ENCODE measurements at regions not wholly inside any gene's neighbourhood (a gene's known extent, or its start where the extent isn't known, plus 50 kb on each side); places are given as distances from the start of the nearest gene placed in this dataset.

- Histone ChIP-seq H3K4me1 (ENCODE audit: control insufficient read depth, insufficient read depth, low read length) (no peaks in the 10 kb centered on the region), H3K27me3 (ENCODE audit: control insufficient read depth, insufficient read depth, low read length) (no peaks in the 10 kb centered on the region), H3K9me3 (ENCODE audit: control insufficient read depth, insufficient read depth, low read length) (no peaks in the 10 kb centered on the region), H3K4me3 (ENCODE audit: low read depth, low read length) (no peak overlapping the region), H3K9ac (ENCODE audit: low read depth, low read length) (no peak overlapping the region), H3K36me3 (ENCODE audit: control insufficient read depth, insufficient read depth, low read length) (no peaks in the 10 kb centered on the region)
These were observed 784.7 kb upstream of the GJE1 start for GRCh38 chr6:141347906-141348492.

GRCh38 chr6:141347086-141347485 is 785.6 kb upstream of the GJE1 start:
- Histone ChIP-seq H3K4me3 (ENCODE audit: low read depth, low read length) (no peak overlapping the region), H3K9me3 (ENCODE audit: control insufficient read depth, insufficient read depth, low read length) (no peaks in the 10 kb centered on the region), H3K9ac (ENCODE audit: low read depth, low read length) (no peak overlapping the region), H3K4me1 (ENCODE audit: control insufficient read depth, insufficient read depth, low read length) (no peaks in the 10 kb centered on the region), H3K36me3 (ENCODE audit: control insufficient read depth, insufficient read depth, low read length) (no peaks in the 10 kb centered on the region), H3K27me3 (ENCODE audit: control insufficient read depth, insufficient read depth, low read length) (no peaks in the 10 kb centered on the region)

GRCh38 chr6:141346535-141346934 is 786.2 kb upstream of the GJE1 start:
- Histone ChIP-seq H3K27me3 (ENCODE audit: control insufficient read depth, insufficient read depth, low read length) (no peaks in the 10 kb centered on the region), H3K4me3 (ENCODE audit: low read depth, low read length) (no peak overlapping the region), H3K4me1 (ENCODE audit: control insufficient read depth, insufficient read depth, low read length) (no peaks in the 10 kb centered on the region), H3K9ac (ENCODE audit: low read depth, low read length) (no peak overlapping the region), H3K9me3 (ENCODE audit: control insufficient read depth, insufficient read depth, low read length) (no peaks in the 10 kb centered on the region), H3K36me3 (ENCODE audit: control insufficient read depth, insufficient read depth, low read length) (no peaks in the 10 kb centered on the region)

GRCh38 chr6:141337191-141337590 is 795.5 kb upstream of the GJE1 start:
- no peaks in the 10 kb centered on the region for H3K27me3 ChIP-seq (ENCODE audit: control insufficient read depth, insufficient read depth, low read length)
- H3K36me3 ChIP-seq (ENCODE audit: control insufficient read depth, insufficient read depth, low read length): no peaks in the 10 kb centered on the region
- H3K9me3 ChIP-seq (ENCODE audit: control insufficient read depth, insufficient read depth, low read length): no peaks in the 10 kb centered on the region
- H3K4me3 ChIP-seq (ENCODE audit: low read depth, low read length): no peak overlapping the region
- no peak overlapping the region for H3K9ac ChIP-seq (ENCODE audit: low read depth, low read length)
- H3K4me1 ChIP-seq (ENCODE audit: control insufficient read depth, insufficient read depth, low read length): no peaks in the 10 kb centered on the region

- no peaks in the 10 kb centered on the region for H3K9me3 ChIP-seq (ENCODE audit: control insufficient read depth, insufficient read depth, low read length)
- no peaks in the 10 kb centered on the region for H3K4me1 ChIP-seq (ENCODE audit: control insufficient read depth, insufficient read depth, low read length)
- H3K27me3 ChIP-seq (ENCODE audit: control insufficient read depth, insufficient read depth, low read length): no peaks in the 10 kb centered on the region
- H3K9ac ChIP-seq (ENCODE audit: low read depth, low read length): no peak overlapping the region
- H3K4me3 ChIP-seq (ENCODE audit: low read depth, low read length): no peak overlapping the region
- no peaks in the 10 kb centered on the region for H3K36me3 ChIP-seq (ENCODE audit: control insufficient read depth, insufficient read depth, low read length)
These were observed 797.0 kb upstream of the GJE1 start for GRCh38 chr6:141335477-141336273.

- Histone ChIP-seq H3K4me3 (ENCODE audit: low read depth, low read length) (no peak overlapping the region), H3K9ac (ENCODE audit: low read depth, low read length) (no peak overlapping the region), H3K9me3 (ENCODE audit: control insufficient read depth, insufficient read depth, low read length) (no peaks in the 10 kb centered on the region), H3K36me3 (ENCODE audit: control insufficient read depth, insufficient read depth, low read length) (no peaks in the 10 kb centered on the region), H3K4me1 (ENCODE audit: control insufficient read depth, insufficient read depth, low read length) (no peaks in the 10 kb centered on the region), H3K27me3 (ENCODE audit: control insufficient read depth, insufficient read depth, low read length) (no peaks in the 10 kb centered on the region)
These were observed 805.8 kb upstream of the GJE1 start for GRCh38 chr6:141326925-141327324.

GRCh38 chr6:141326426-141326825 is 806.3 kb upstream of the GJE1 start:
- Histone ChIP-seq H3K9ac (ENCODE audit: low read depth, low read length) (no peak overlapping the region), H3K27me3 (ENCODE audit: control insufficient read depth, insufficient read depth, low read length) (no peaks in the 10 kb centered on the region), H3K4me3 (ENCODE audit: low read depth, low read length) (no peak overlapping the region)

GRCh38 chr6:141321493-141322347 is 811.0 kb upstream of the GJE1 start:
- Histone ChIP-seq H3K4me3 (ENCODE audit: low read depth, low read length) (no peak overlapping the region), H3K4me1 (ENCODE audit: control insufficient read depth, insufficient read depth, low read length) (no peaks in the 10 kb centered on the region), H3K9ac (ENCODE audit: low read depth, low read length) (no peak overlapping the region), H3K36me3 (ENCODE audit: control insufficient read depth, insufficient read depth, low read length) (no peaks in the 10 kb centered on the region), H3K27me3 (ENCODE audit: control insufficient read depth, insufficient read depth, low read length) (no peaks in the 10 kb centered on the region), H3K9me3 (ENCODE audit: control insufficient read depth, insufficient read depth, low read length) (no peaks in the 10 kb centered on the region)

More at GRCh38 chr6:141326426-141326825, 806.3 kb upstream of the GJE1 start:
- Histone ChIP-seq H3K36me3 (ENCODE audit: control insufficient read depth, insufficient read depth, low read length) (no peaks in the 10 kb centered on the region), H3K4me1 (ENCODE audit: control insufficient read depth, insufficient read depth, low read length) (no peaks in the 10 kb centered on the region), H3K9me3 (ENCODE audit: control insufficient read depth, insufficient read depth, low read length) (no peaks in the 10 kb centered on the region)

- Histone ChIP-seq H3K4me3 (ENCODE audit: low read depth, low read length) (no peak overlapping the region), H3K9me3 (ENCODE audit: control insufficient read depth, insufficient read depth, low read length) (no peaks in the 10 kb centered on the region), H3K27me3 (ENCODE audit: control insufficient read depth, insufficient read depth, low read length) (no peaks in the 10 kb centered on the region), H3K9ac (ENCODE audit: low read depth, low read length) (no peak overlapping the region), H3K36me3 (ENCODE audit: control insufficient read depth, insufficient read depth, low read length) (no peaks in the 10 kb centered on the region), H3K4me1 (ENCODE audit: control insufficient read depth, insufficient read depth, low read length) (no peaks in the 10 kb centered on the region)
These were observed 816.5 kb upstream of the GJE1 start for GRCh38 chr6:141316236-141316635.

GRCh38 chr6:141313986-141314385 is 818.7 kb upstream of the GJE1 start:
- Histone ChIP-seq H3K27me3 (ENCODE audit: control insufficient read depth, insufficient read depth, low read length) (no peaks in the 10 kb centered on the region), H3K36me3 (ENCODE audit: control insufficient read depth, insufficient read depth, low read length) (no peaks in the 10 kb centered on the region), H3K9me3 (ENCODE audit: control insufficient read depth, insufficient read depth, low read length) (peaks cover under 1% of the 10 kb centered on the region), H3K4me3 (ENCODE audit: low read depth, low read length) (no peak overlapping the region), H3K9ac (ENCODE audit: low read depth, low read length) (no peak overlapping the region), H3K4me1 (ENCODE audit: control insufficient read depth, insufficient read depth, low read length) (no peaks in the 10 kb centered on the region)

GRCh38 chr6:141309295-141309694 is 823.4 kb upstream of the GJE1 start:
- H3K4me3 ChIP-seq (ENCODE audit: low read depth, low read length): no peak overlapping the region
- peaks cover 5% of the 10 kb centered on the region for H3K9me3 ChIP-seq (ENCODE audit: control insufficient read depth, insufficient read depth, low read length)
- H3K9ac ChIP-seq (ENCODE audit: low read depth, low read length): no peak overlapping the region
- H3K4me1 ChIP-seq (ENCODE audit: control insufficient read depth, insufficient read depth, low read length): no peaks in the 10 kb centered on the region
- no peaks in the 10 kb centered on the region for H3K27me3 ChIP-seq (ENCODE audit: control insufficient read depth, insufficient read depth, low read length)
- no peaks in the 10 kb centered on the region for H3K36me3 ChIP-seq (ENCODE audit: control insufficient read depth, insufficient read depth, low read length)
